ENCODE measurements at regions not wholly inside any gene's neighbourhood (a gene's known extent, or its start where the extent isn't known, plus 50 kb on each side); places are given as distances from the start of the nearest gene placed in this dataset.

DNA sequence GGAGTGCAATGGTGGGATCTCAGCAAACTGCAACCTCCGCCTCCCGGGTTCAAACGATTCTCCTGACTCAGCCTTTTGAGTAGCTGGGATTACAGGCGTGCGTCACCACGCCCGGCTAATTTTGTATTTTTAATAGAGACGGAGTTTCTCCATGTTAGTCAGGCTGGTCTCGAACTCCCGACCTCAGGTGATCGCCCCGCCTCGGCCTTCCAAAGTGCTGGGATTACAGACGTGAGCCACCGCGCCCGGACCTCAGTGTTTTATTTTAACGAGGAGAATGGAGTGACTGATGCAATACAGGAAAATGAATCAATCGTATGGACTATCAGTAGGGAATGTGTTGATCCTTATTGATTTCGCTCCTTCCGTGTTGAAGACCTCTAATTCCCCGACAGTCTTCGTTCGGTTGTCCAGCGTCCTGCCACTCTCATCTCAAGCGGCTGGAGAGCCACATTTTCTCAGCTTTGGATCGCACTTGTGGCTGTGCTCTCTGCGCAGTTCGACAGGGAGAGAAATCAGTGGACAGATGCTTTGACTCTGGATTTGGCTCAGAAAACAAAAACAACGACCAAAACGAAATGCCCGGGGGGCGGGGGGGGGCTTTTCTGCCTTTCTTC is 166.2 kb downstream of the TRIM27 start:
- no peak for DNase-seq (ENCODE audit: low read depth in 1 of 2, low spot score in 2 of 2)
- Histone ChIP-seq H3K27ac (no peak overlapping the region), H3K4me3 (no peak overlapping the region), H3K9me3 (replicated peaks) (no peaks in the 10 kb centered on the region), H3K4me1 (replicated peaks) (no peaks in the 10 kb centered on the region), H3K36me3 (no peaks in the 10 kb centered on the region), H3K27me3 (replicated peaks) (peaks cover 5% of the 10 kb centered on the region; the same call in 1 of the 2 replicates)

GRCh38 chr6:28758046-28758817 is 165.6 kb downstream of the TRIM27 start:
- no peaks in the 10 kb centered on the region for H3K36me3 ChIP-seq
- no peak overlapping the region for H3K4me3 ChIP-seq
- H3K27ac ChIP-seq, result no peak overlapping the region
- peaks cover 5% of the 10 kb centered on the region; the same call in 1 of the 2 replicates for H3K27me3 ChIP-seq (replicated peaks)
- H3K9me3 ChIP-seq (replicated peaks), result no peaks in the 10 kb centered on the region
- DNase-seq (ENCODE audit: low read depth in 1 of 2, low spot score in 2 of 2), result no peak
- no peaks in the 10 kb centered on the region for H3K4me1 ChIP-seq (replicated peaks)

DNA sequence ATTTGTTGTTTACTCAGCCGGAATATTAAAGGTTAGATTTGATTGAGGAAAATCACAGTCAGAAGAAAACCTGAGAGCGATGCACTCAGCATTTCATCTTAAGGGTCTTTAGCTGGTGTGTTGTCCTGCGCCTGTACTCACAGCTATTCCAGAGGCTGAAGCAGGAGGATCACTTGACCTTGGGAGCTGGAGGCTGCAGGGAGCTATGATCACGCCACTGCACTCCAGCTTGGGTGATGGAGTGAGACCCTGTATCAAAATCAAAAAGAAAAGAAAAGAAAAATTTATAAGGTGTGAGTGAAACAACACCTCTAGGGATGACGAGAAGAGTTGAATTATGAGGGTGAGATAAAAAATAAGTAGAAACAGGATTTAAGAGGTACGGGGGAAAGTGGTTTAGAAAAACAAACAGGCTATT is 165.0 kb downstream of the TRIM27 start:
- no peak overlapping the region for H3K4me3 ChIP-seq
- H3K9me3 ChIP-seq (replicated peaks), result no peaks in the 10 kb centered on the region
- no peak overlapping the region for H3K27ac ChIP-seq
- H3K4me1 ChIP-seq (replicated peaks), result no peaks in the 10 kb centered on the region
- H3K36me3 ChIP-seq, result no peaks in the 10 kb centered on the region
- peaks cover 5% of the 10 kb centered on the region; the same call in 1 of the 2 replicates for H3K27me3 ChIP-seq (replicated peaks)
- no peak for DNase-seq (ENCODE audit: low read depth in 1 of 2, low spot score in 2 of 2)

- Histone ChIP-seq H3K4me1 (replicated peaks) (no peaks in the 10 kb centered on the region), H3K4me3 (no peak overlapping the region), H3K36me3 (no peaks in the 10 kb centered on the region), H3K27ac (no peak overlapping the region), H3K27me3 (replicated peaks) (peaks cover 16% of the 10 kb centered on the region), H3K9me3 (replicated peaks) (no peaks in the 10 kb centered on the region)
- no peak for DNase-seq (ENCODE audit: low read depth in 1 of 2, low spot score in 2 of 2)
Observed at GRCh38 chr6:28764014-28764723, 159.6 kb downstream of the TRIM27 start.

DNA sequence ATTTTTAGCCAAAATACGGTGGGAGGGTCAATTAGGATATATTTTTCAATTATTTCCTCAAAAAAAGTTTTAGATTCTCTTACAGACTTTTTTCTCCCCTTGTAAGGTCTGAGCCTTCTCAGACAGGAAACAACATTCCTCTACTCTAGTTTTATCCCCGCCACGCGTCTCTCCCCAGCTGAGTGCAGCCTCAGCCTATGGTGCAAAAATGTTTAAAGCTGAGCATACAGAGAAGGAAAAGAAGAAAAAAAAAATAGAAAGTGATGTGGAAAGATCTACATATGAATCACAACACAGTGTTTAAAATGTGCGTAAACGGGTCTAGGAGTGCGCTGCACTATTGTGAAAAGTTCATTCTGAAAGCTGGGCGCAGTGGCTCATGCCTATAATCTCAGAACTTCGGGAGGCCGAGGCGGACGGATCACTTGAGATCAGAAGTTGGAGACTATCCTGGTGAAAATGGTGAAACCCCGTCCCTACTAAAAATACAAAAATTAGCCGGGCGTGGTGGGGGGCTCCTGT is 159.0 kb downstream of the TRIM27 start:
- peaks cover 16% of the 10 kb centered on the region for H3K27me3 ChIP-seq (replicated peaks)
- no peak overlapping the region for H3K27ac ChIP-seq
- no peaks in the 10 kb centered on the region for H3K36me3 ChIP-seq
- H3K9me3 ChIP-seq (replicated peaks), result no peaks in the 10 kb centered on the region
- no peak overlapping the region for H3K4me3 ChIP-seq
- H3K4me1 ChIP-seq (replicated peaks), result no peaks in the 10 kb centered on the region
- DNase-seq (ENCODE audit: low read depth in 1 of 2, low spot score in 2 of 2), result no peak

DNA sequence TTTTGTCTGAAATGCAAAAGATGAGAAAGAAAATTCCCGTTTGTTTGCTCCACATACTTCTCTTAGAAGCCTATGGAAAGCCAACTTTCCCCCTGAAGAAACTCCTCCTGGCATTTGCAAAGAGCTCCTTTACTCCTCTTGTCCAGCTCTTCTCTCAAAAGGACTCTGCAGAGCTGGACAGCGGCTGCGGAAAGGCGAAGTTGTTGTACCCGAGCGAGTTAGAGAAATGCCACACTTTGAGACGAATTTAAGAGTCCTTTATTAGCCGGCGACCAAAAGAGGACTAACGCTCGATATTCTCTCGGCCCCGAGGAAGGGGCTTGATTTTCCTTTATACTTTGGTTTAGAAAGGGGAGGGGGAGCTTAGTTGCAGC is 157.8 kb downstream of the TRIM27 start:
- Histone ChIP-seq H3K27ac (no peak overlapping the region), H3K9me3 (replicated peaks) (no peaks in the 10 kb centered on the region), H3K4me3 (no peak overlapping the region), H3K4me1 (replicated peaks) (no peaks in the 10 kb centered on the region), H3K27me3 (replicated peaks) (peaks cover 16% of the 10 kb centered on the region), H3K36me3 (no peaks in the 10 kb centered on the region)
- no peak for DNase-seq (ENCODE audit: low read depth in 1 of 2, low spot score in 2 of 2)

GRCh38 chr6:28766426-28766825 is 157.4 kb downstream of the TRIM27 start:
- no peaks in the 10 kb centered on the region for H3K9me3 ChIP-seq (replicated peaks)
- H3K4me3 ChIP-seq, result no peak overlapping the region
- H3K27ac ChIP-seq, result no peak overlapping the region
- peaks cover 16% of the 10 kb centered on the region for H3K27me3 ChIP-seq (replicated peaks)
- DNase-seq (ENCODE audit: low read depth in 1 of 2, low spot score in 2 of 2), result no peak
- H3K4me1 ChIP-seq (replicated peaks), result no peaks in the 10 kb centered on the region
- H3K36me3 ChIP-seq, result no peaks in the 10 kb centered on the region

GRCh38 chr6:28767133-28767532 is 156.7 kb downstream of the TRIM27 start:
- H3K9me3 ChIP-seq (replicated peaks), result no peaks in the 10 kb centered on the region
- H3K27me3 ChIP-seq (replicated peaks), result peaks cover 19% of the 10 kb centered on the region
- H3K4me3 ChIP-seq, result no peak overlapping the region

GRCh38 chr6:28767691-28768090 is 156.1 kb downstream of the TRIM27 start:
- Histone ChIP-seq H3K4me1 (replicated peaks) (no peaks in the 10 kb centered on the region), H3K9me3 (replicated peaks) (no peaks in the 10 kb centered on the region), H3K27me3 (replicated peaks) (peaks cover 22% of the 10 kb centered on the region), H3K27ac (no peak overlapping the region), H3K4me3 (no peak overlapping the region), H3K36me3 (no peaks in the 10 kb centered on the region)
- DNase-seq (ENCODE audit: low read depth in 1 of 2, low spot score in 2 of 2), result no peak

More at GRCh38 chr6:28767133-28767532, 156.7 kb downstream of the TRIM27 start:
- H3K36me3 ChIP-seq, result no peaks in the 10 kb centered on the region
- no peak for DNase-seq (ENCODE audit: low read depth in 1 of 2, low spot score in 2 of 2)
- no peaks in the 10 kb centered on the region for H3K4me1 ChIP-seq (replicated peaks)
- no peak overlapping the region for H3K27ac ChIP-seq

GRCh38 chr6:28768187-28768913 is 155.4 kb downstream of the TRIM27 start:
- Histone ChIP-seq H3K27ac (no peak overlapping the region), H3K4me1 (replicated peaks) (no peaks in the 10 kb centered on the region), H3K36me3 (no peaks in the 10 kb centered on the region), H3K9me3 (replicated peaks) (no peaks in the 10 kb centered on the region), H3K27me3 (replicated peaks) (peaks cover 28% of the 10 kb centered on the region), H3K4me3 (no peak overlapping the region)
- DNase-seq (ENCODE audit: low read depth in 1 of 2, low spot score in 2 of 2), result no peak

DNA sequence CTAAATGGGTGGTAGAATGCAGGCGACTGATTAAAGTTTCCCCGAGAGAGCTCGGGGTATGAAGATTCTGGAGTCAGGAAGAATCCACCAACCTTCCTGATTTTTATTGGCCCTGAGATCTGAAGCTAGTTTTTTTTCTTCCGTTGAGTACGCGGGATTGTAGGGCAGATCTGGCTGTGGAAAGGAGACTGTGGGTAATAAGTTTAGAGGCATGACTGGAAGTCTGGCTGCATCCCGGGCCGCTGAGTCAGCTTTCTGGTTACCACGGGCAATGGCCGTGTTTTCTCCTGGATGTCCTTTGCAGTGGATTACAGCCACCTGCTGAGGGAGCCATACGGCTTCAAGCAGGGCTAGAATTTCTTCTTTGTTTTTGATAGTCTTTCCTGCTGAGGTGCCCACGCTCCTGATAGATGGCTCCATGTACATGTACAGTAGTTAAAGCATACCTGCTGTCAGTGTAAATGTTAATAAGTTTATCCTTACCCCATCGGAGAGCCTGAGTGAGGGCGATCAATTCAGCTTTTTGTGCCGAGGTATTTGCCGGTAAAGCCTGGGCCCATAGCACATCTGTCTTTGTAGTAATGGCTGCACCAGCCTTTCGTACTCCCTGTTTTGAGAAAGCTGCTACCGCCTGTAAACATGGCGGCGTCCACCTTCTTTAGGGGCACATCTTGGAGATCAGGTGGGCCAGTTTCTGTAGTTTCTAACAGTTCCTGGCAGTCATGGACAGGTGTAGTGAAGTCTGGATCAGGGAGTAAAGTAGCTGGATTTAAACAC is 154.0 kb downstream of the TRIM27 start:
- peaks cover 41% of the 10 kb centered on the region for H3K27me3 ChIP-seq (replicated peaks)
- DNase-seq (ENCODE audit: low read depth in 1 of 2, low spot score in 2 of 2), result no peak
- no peaks in the 10 kb centered on the region for H3K36me3 ChIP-seq
- no peak overlapping the region for H3K27ac ChIP-seq
- no peaks in the 10 kb centered on the region for H3K4me1 ChIP-seq (replicated peaks)
- no peak overlapping the region for H3K4me3 ChIP-seq
- no peaks in the 10 kb centered on the region for H3K9me3 ChIP-seq (replicated peaks)

- Histone ChIP-seq H3K36me3 (no peaks in the 10 kb centered on the region), H3K27me3 (replicated peaks) (peaks cover 49% of the 10 kb centered on the region), H3K4me1 (replicated peaks) (no peaks in the 10 kb centered on the region), H3K27ac (no peak overlapping the region), H3K9me3 (replicated peaks) (no peaks in the 10 kb centered on the region), H3K4me3 (no peak overlapping the region)
- no peak for DNase-seq (ENCODE audit: low read depth in 1 of 2, low spot score in 2 of 2)
Observed at GRCh38 chr6:28770732-28771131, 153.1 kb downstream of the TRIM27 start.

Measured in SJSA1 (cell line).